ENCODE measurements at regions not wholly inside any gene's neighbourhood (a gene's known extent, or its start where the extent isn't known, plus 50 kb on each side); places are given as distances from the start of the nearest gene placed in this dataset.

- TF ChIP-seq, protein P1, sequence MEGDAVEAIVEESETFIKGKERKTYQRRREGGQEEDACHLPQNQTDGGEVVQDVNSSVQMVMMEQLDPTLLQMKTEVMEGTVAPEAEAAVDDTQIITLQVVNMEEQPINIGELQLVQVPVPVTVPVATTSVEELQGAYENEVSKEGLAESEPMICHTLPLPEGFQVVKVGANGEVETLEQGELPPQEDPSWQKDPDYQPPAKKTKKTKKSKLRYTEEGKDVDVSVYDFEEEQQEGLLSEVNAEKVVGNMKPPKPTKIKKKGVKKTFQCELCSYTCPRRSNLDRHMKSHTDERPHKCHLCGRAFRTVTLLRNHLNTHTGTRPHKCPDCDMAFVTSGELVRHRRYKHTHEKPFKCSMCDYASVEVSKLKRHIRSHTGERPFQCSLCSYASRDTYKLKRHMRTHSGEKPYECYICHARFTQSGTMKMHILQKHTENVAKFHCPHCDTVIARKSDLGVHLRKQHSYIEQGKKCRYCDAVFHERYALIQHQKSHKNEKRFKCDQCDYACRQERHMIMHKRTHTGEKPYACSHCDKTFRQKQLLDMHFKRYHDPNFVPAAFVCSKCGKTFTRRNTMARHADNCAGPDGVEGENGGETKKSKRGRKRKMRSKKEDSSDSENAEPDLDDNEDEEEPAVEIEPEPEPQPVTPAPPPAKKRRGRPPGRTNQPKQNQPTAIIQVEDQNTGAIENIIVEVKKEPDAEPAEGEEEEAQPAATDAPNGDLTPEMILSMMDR (IDR thresholded peaks at IDR 0.05): no peak
- no peak for TF ChIP-seq POLR2A (IDR thresholded peaks at IDR 0.05)
These were observed 57.4 kb upstream of the ZBTB20 start for GRCh38 chr3:115204475-115204874.
